ENCODE measurements at regions not wholly inside any gene's neighbourhood (a gene's known extent, or its start where the extent isn't known, plus 50 kb on each side); places are given as distances from the start of the nearest gene placed in this dataset.

GRCh38 chr6:78593898-78594667 is 273.3 kb upstream of the IRAK1BP1 start:
- Mint-ChIP-seq H3K9me3 (peaks cover 0 to 7% (median 3%) of the 10 kb centered on the region in 5 donors), H3K27ac (no peak overlapping the region), H3K27me3 (no peaks in the 10 kb centered on the region), H3K4me3 (no peak overlapping the region), H3K4me1 (no peaks in the 10 kb centered on the region), H3K36me3 (no peaks in the 10 kb centered on the region)
- H3K27ac ChIP-seq (ENCODE audit: low read depth, low read length): no peak overlapping the region
- H3K27me3 ChIP-seq (ENCODE audit: insufficient read depth, low read length, poor library complexity, severe bottlenecking): no peaks in the 10 kb centered on the region
- no peaks in the 10 kb centered on the region for H3K36me3 ChIP-seq (ENCODE audit: insufficient read depth, low read length)
- no peak overlapping the region for H3K4me3 ChIP-seq (ENCODE audit: low read length)
- DNase-seq: no peak
- CTCF ChIA-PET: no interaction called here
- POLR2A ChIA-PET: no interaction called here
- no peaks in the 10 kb centered on the region for H3K4me1 ChIP-seq (ENCODE audit: insufficient read depth, low read length)
- no peaks in the 10 kb centered on the region for H3K9me3 ChIP-seq (ENCODE audit: low read length)

GRCh38 chr6:78594668-78595066 is 272.7 kb upstream of the IRAK1BP1 start:
- Histone ChIP-seq H3K27ac (ENCODE audit: low read depth, low read length) (no peak overlapping the region), H3K9me3 (ENCODE audit: low read length) (no peaks in the 10 kb centered on the region), H3K4me1 (ENCODE audit: insufficient read depth, low read length) (no peaks in the 10 kb centered on the region), H3K4me3 (ENCODE audit: low read length) (no peak overlapping the region), H3K36me3 (ENCODE audit: insufficient read depth, low read length) (no peaks in the 10 kb centered on the region), H3K27me3 (ENCODE audit: insufficient read depth, low read length, poor library complexity, severe bottlenecking) (no peaks in the 10 kb centered on the region)
- H3K4me3 Mint-ChIP-seq: no peak overlapping the region
- CTCF ChIA-PET: no interaction called here
- DNase-seq: no peak
- H3K27me3 Mint-ChIP-seq: no peaks in the 10 kb centered on the region
- H3K36me3 Mint-ChIP-seq: no peaks in the 10 kb centered on the region
- peaks cover 0 to 7% (median 2%) of the 10 kb centered on the region in 5 donors for H3K9me3 Mint-ChIP-seq
- POLR2A ChIA-PET: no interaction called here
- H3K4me1 Mint-ChIP-seq: no peaks in the 10 kb centered on the region
- no peak overlapping the region for H3K27ac Mint-ChIP-seq

GRCh38 chr6:78597966-78598365 is 269.4 kb upstream of the IRAK1BP1 start:
- no peak overlapping the region for H3K4me3 ChIP-seq (ENCODE audit: low read length)
- no peaks in the 10 kb centered on the region for H3K9me3 ChIP-seq (ENCODE audit: low read length)
- H3K27me3 Mint-ChIP-seq: no peaks in the 10 kb centered on the region
- H3K9me3 Mint-ChIP-seq: peaks cover 0 to 3% (median 0%) of the 10 kb centered on the region in 5 donors
- CTCF ChIA-PET: no interaction called here
- H3K36me3 ChIP-seq (ENCODE audit: insufficient read depth, low read length): no peaks in the 10 kb centered on the region
- no peaks in the 10 kb centered on the region for H3K4me1 Mint-ChIP-seq
- no peaks in the 10 kb centered on the region for H3K36me3 Mint-ChIP-seq
- POLR2A ChIA-PET: no interaction called here
- H3K4me1 ChIP-seq (ENCODE audit: insufficient read depth, low read length): no peaks in the 10 kb centered on the region
- no peak overlapping the region for H3K27ac ChIP-seq (ENCODE audit: low read depth, low read length)
- H3K4me3 Mint-ChIP-seq: no peak overlapping the region
- no peak overlapping the region for H3K27ac Mint-ChIP-seq
- no peak for DNase-seq
- no peaks in the 10 kb centered on the region for H3K27me3 ChIP-seq (ENCODE audit: insufficient read depth, low read length, poor library complexity, severe bottlenecking)

- Mint-ChIP-seq H3K36me3 (no peaks in the 10 kb centered on the region), H3K9me3 (peaks cover 0 to 3% (median 0%) of the 10 kb centered on the region in 5 donors), H3K27me3 (no peaks in the 10 kb centered on the region), H3K4me3 (no peak overlapping the region), H3K27ac (no peak overlapping the region), H3K4me1 (no peaks in the 10 kb centered on the region)
- Histone ChIP-seq H3K27ac (ENCODE audit: low read depth, low read length) (no peak overlapping the region), H3K4me3 (ENCODE audit: low read length) (no peak overlapping the region), H3K27me3 (ENCODE audit: insufficient read depth, low read length, poor library complexity, severe bottlenecking) (no peaks in the 10 kb centered on the region), H3K36me3 (ENCODE audit: insufficient read depth, low read length) (no peaks in the 10 kb centered on the region), H3K9me3 (ENCODE audit: low read length) (no peaks in the 10 kb centered on the region), H3K4me1 (ENCODE audit: insufficient read depth, low read length) (no peaks in the 10 kb centered on the region)
- ChIA-PET POLR2A (no interaction called here), CTCF (no interaction called here)
- no peak for DNase-seq
Measured at GRCh38 chr6:78598966-78599365, 268.4 kb upstream of the IRAK1BP1 start.

GRCh38 chr6:78599526-78599925 is 267.8 kb upstream of the IRAK1BP1 start:
- H3K36me3 Mint-ChIP-seq: no peaks in the 10 kb centered on the region
- H3K27me3 Mint-ChIP-seq: no peaks in the 10 kb centered on the region
- Histone ChIP-seq H3K4me1 (ENCODE audit: insufficient read depth, low read length) (no peaks in the 10 kb centered on the region), H3K4me3 (ENCODE audit: low read length) (no peak overlapping the region), H3K27me3 (ENCODE audit: insufficient read depth, low read length, poor library complexity, severe bottlenecking) (no peaks in the 10 kb centered on the region), H3K9me3 (ENCODE audit: low read length) (no peaks in the 10 kb centered on the region), H3K27ac (ENCODE audit: low read depth, low read length) (no peak overlapping the region), H3K36me3 (ENCODE audit: insufficient read depth, low read length) (no peaks in the 10 kb centered on the region)
- no peak for DNase-seq
- CTCF ChIA-PET: no interaction called here
- H3K4me3 Mint-ChIP-seq: no peak overlapping the region
- H3K27ac Mint-ChIP-seq: no peak overlapping the region
- no peaks in the 10 kb centered on the region for H3K4me1 Mint-ChIP-seq
- POLR2A ChIA-PET: no interaction called here
- peaks cover 0 to 3% (median 0%) of the 10 kb centered on the region in 5 donors for H3K9me3 Mint-ChIP-seq

- peaks cover 0 to 4% (median 0%) of the 10 kb centered on the region in 5 donors for H3K9me3 Mint-ChIP-seq
- CTCF ChIA-PET: no interaction called here
Measured at GRCh38 chr6:78605909-78606446, 261.4 kb upstream of the IRAK1BP1 start.

GRCh38 chr6:78607189-78607588 is 260.2 kb upstream of the IRAK1BP1 start:
- no peak overlapping the region for H3K27ac ChIP-seq (ENCODE audit: low read depth, low read length)
- Mint-ChIP-seq H3K27ac (no peak overlapping the region), H3K4me1 (no peaks in the 10 kb centered on the region), H3K36me3 (no peaks in the 10 kb centered on the region), H3K9me3 (peaks cover 0 to 4% (median 0%) of the 10 kb centered on the region in 5 donors), H3K4me3 (no peak overlapping the region), H3K27me3 (peaks cover 0 to 1% of the 10 kb centered on the region in 2 donors)
- DNase-seq: no peak
- POLR2A ChIA-PET: no interaction called here
- no peaks in the 10 kb centered on the region for H3K4me1 ChIP-seq (ENCODE audit: insufficient read depth, low read length)
- H3K36me3 ChIP-seq (ENCODE audit: insufficient read depth, low read length): no peaks in the 10 kb centered on the region
- H3K9me3 ChIP-seq (ENCODE audit: low read length): no peaks in the 10 kb centered on the region
- CTCF ChIA-PET: no interaction called here
- H3K27me3 ChIP-seq (ENCODE audit: insufficient read depth, low read length, poor library complexity, severe bottlenecking): no peaks in the 10 kb centered on the region
- no peak overlapping the region for H3K4me3 ChIP-seq (ENCODE audit: low read length)

More at GRCh38 chr6:78605909-78606446, 261.4 kb upstream of the IRAK1BP1 start:
- H3K4me3 ChIP-seq (ENCODE audit: low read length): no peak overlapping the region
- no peaks in the 10 kb centered on the region for H3K36me3 ChIP-seq (ENCODE audit: insufficient read depth, low read length)
- H3K27me3 ChIP-seq (ENCODE audit: insufficient read depth, low read length, poor library complexity, severe bottlenecking): no peaks in the 10 kb centered on the region
- POLR2A ChIA-PET: no interaction called here
- DNase-seq: no peak
- H3K36me3 Mint-ChIP-seq: no peaks in the 10 kb centered on the region
- no peaks in the 10 kb centered on the region for H3K9me3 ChIP-seq (ENCODE audit: low read length)
- H3K4me1 ChIP-seq (ENCODE audit: insufficient read depth, low read length): no peaks in the 10 kb centered on the region
- H3K4me1 Mint-ChIP-seq: no peaks in the 10 kb centered on the region
- H3K27me3 Mint-ChIP-seq: peaks cover 0 to 1% of the 10 kb centered on the region in 2 donors
- no peak overlapping the region for H3K27ac Mint-ChIP-seq
- H3K4me3 Mint-ChIP-seq: no peak overlapping the region
- no peak overlapping the region for H3K27ac ChIP-seq (ENCODE audit: low read depth, low read length)

GRCh38 chr6:78611102-78611620 is 256.2 kb upstream of the IRAK1BP1 start:
- POLR2A ChIA-PET: no interaction called here

More at GRCh38 chr6:78611102-78611620, 256.2 kb upstream of the IRAK1BP1 start:
- Mint-ChIP-seq H3K4me3 (no peak overlapping the region), H3K27me3 (peaks cover 0 to 1% of the 10 kb centered on the region in 2 donors), H3K27ac (no peak overlapping the region), H3K36me3 (no peaks in the 10 kb centered on the region), H3K9me3 (peaks cover 0 to 2% (median 2%) of the 10 kb centered on the region in 5 donors), H3K4me1 (no peaks in the 10 kb centered on the region)
- CTCF ChIA-PET: interaction anchor here (1.7 kb wide), 1 partner anchor 10 kb away, joined by 3 read pairs; no protein-coding TSS in a partner anchor
- no peak overlapping the region for H3K27ac ChIP-seq (ENCODE audit: low read depth, low read length)
- no peaks in the 10 kb centered on the region for H3K4me1 ChIP-seq (ENCODE audit: insufficient read depth, low read length)
- no peaks in the 10 kb centered on the region for H3K36me3 ChIP-seq (ENCODE audit: insufficient read depth, low read length)
- H3K27me3 ChIP-seq (ENCODE audit: insufficient read depth, low read length, poor library complexity, severe bottlenecking): no peaks in the 10 kb centered on the region
- no peak overlapping the region for H3K4me3 ChIP-seq (ENCODE audit: low read length)
- H3K9me3 ChIP-seq (ENCODE audit: low read length): no peaks in the 10 kb centered on the region
- no peak for DNase-seq
